RWPE1 (cell line): ENCODE measurements at regions not wholly inside any gene's neighbourhood (a gene's known extent, or its start where the extent isn't known, plus 50 kb on each side); places are given as distances from the start of the nearest gene placed in this dataset.

ENCODE experiments used
- CTCF ChIA-PET: fragments of 350-600 bp; sonication (Branson Sonifier 250); formaldehyde crosslinking; extraction: SDS; loops from one replicate; lab custom pipeline; 2021; lab: Yijun Ruan, JAX
- POLR2A ChIA-PET: fragments of 400-600 bp; formaldehyde crosslinking; extraction: SDS; loops from one replicate; lab custom pipeline; 2020; ENCODE audit warnings: antibody characterized with exemption; ENCODE audit not compliant: low non-redundant PET; lab: Yijun Ruan, JAX
- DNase-seq: peaks from one replicate; pipeline ENCODE4 v3.0.0; 2012; ENCODE audit warnings: low spot score
- H3K27ac ChIP-seq: fragments of 450-650 bp; 2 replicates; pipeline ENCODE4 v1.5.1; 2017
- TF ChIP-seq, protein P1 (sequence below): fragments of 450-650 bp; conservative IDR thresholded peaks from 2 replicates; pipeline ENCODE4 v1.5.1; 2017; ENCODE audit warnings: low read depth, mild to moderate bottlenecking

DNA sequence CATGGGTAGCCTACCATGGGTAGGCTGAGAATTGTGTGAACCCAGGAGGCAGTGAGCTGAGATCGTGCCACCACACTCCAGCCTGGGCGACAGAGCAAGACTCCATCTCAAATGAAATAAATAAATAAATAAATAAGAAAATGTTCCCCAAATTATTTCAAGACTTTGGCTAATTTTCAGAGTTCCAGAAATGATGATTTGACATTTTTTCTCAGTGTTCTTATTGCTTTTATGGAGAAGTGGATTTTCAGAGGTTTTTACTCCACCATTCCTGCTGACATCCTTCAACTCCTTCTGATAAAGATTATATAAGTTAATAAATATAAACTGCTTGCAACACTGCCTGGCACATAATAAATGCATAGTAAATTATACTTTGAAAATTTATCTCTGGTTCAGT is 80.4 kb upstream of the PRKCQ start:
- CTCF ChIA-PET = interaction anchor here (0.6 to 0.8 kb wide), 2 partner anchors 12 to 531 kb away, joined by 3 read pairs; no protein-coding TSS in a partner anchor
- H3K27ac ChIP-seq = no peak overlapping the region
- no peak for DNase-seq
- POLR2A ChIA-PET = no interaction called here
- TF ChIP-seq, protein P1, sequence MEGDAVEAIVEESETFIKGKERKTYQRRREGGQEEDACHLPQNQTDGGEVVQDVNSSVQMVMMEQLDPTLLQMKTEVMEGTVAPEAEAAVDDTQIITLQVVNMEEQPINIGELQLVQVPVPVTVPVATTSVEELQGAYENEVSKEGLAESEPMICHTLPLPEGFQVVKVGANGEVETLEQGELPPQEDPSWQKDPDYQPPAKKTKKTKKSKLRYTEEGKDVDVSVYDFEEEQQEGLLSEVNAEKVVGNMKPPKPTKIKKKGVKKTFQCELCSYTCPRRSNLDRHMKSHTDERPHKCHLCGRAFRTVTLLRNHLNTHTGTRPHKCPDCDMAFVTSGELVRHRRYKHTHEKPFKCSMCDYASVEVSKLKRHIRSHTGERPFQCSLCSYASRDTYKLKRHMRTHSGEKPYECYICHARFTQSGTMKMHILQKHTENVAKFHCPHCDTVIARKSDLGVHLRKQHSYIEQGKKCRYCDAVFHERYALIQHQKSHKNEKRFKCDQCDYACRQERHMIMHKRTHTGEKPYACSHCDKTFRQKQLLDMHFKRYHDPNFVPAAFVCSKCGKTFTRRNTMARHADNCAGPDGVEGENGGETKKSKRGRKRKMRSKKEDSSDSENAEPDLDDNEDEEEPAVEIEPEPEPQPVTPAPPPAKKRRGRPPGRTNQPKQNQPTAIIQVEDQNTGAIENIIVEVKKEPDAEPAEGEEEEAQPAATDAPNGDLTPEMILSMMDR = no peak

DNA sequence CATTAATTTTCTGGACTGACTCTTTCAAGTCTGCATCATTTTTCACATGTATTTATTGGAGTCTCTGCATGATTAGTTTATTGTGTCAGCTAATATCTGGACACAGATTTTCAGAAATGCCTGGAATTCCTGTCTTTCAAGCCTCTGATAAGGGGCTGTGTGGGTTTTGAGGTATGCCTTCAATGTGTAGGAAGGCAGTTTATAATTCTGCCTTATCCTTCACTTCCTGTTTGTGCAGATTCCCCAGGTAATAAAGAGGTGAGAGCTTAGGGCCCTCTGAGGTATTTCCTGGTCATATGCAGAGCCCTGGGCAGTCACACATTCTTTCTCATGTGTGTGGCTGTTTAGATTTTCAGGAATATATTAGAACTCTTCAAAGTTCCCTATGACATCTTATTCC is 79.4 kb upstream of the PRKCQ start:
- ChIA-PET CTCF (interaction anchor here (0.7 kb wide), 1 partner anchor 82 kb away, joined by 4 read pairs; no protein-coding TSS in a partner anchor), POLR2A (no interaction called here)
- no peak overlapping the region for H3K27ac ChIP-seq
- TF ChIP-seq, protein P1 = no peak
- DNase-seq = no peak

- TF ChIP-seq, protein P1 = no peak
- DNase-seq = no peak
- POLR2A ChIA-PET = no interaction called here
- CTCF ChIA-PET = interaction anchor here (1.5 kb wide), 1 partner anchor 212 kb away, joined by 3 read pairs; no protein-coding TSS in a partner anchor
- H3K27ac ChIP-seq = no peak overlapping the region
Observed at GRCh38 chr10:6657669-6658068, 77.6 kb upstream of the PRKCQ start.

- H3K27ac ChIP-seq = no peak overlapping the region
- POLR2A ChIA-PET = no interaction called here
- no peak for DNase-seq
- TF ChIP-seq, protein P1 = no peak
- CTCF ChIA-PET = interaction anchor here (1.5 kb wide), 1 partner anchor 211 kb away, joined by 3 read pairs; no protein-coding TSS in a partner anchor
Observed at GRCh38 chr10:6657196-6657595, 77.1 kb upstream of the PRKCQ start.

- CTCF ChIA-PET = interaction anchor here (0.6 kb wide), 1 partner anchor 10 kb away, joined by 3 read pairs; no protein-coding TSS in a partner anchor
- H3K27ac ChIP-seq = no peak overlapping the region
- DNase-seq = no peak
- POLR2A ChIA-PET = no interaction called here
- TF ChIP-seq, protein P1 = no peak
Observed at GRCh38 chr10:6654571-6654970, 74.5 kb upstream of the PRKCQ start.

- TF ChIP-seq, protein P1 = no peak
- DNase-seq = no peak
- H3K27ac ChIP-seq = no peak overlapping the region
- ChIA-PET POLR2A (no interaction called here), CTCF (interaction anchor here (1.3 kb wide), 1 partner anchor 17 kb away, joined by 4 read pairs; no protein-coding TSS in a partner anchor)
Observed at GRCh38 chr10:6650586-6650985, 70.5 kb upstream of the PRKCQ start.
